ENCODE measurements at regions not wholly inside any gene's neighbourhood (a gene's known extent, or its start where the extent isn't known, plus 50 kb on each side); places are given as distances from the start of the nearest gene placed in this dataset.

GRCh38 chr7:142554560-142555532, 194.4 kb upstream of the PRSS1 start:
- H3K27ac ChIP-seq = no peak overlapping the region
- no peaks in the 10 kb centered on the region for H3K27me3 ChIP-seq
- DNase-seq = peak; percentile 48
- H3K9me3 ChIP-seq = no peaks in the 10 kb centered on the region
- H3K4me3 ChIP-seq = no peak overlapping the region
- 59 to 60% methylated on average over 10 of the region's 10 CpGs for WGBS, 2 donors
- no peaks in the 10 kb centered on the region for H3K4me1 ChIP-seq
- TF ChIP-seq CTCF (IDR thresholded peaks at IDR 0.05) = no peak
- no peak for TF ChIP-seq POLR2A (IDR thresholded peaks at IDR 0.05)
- intact Hi-C loops (cut with DNase I; ENCODE audit: low total_unique reads) = no loop called here
- H3K36me3 ChIP-seq (ENCODE audit: low read depth, missing control alignments) = no peaks in the 10 kb centered on the region

- Histone ChIP-seq H3K9me3 (no peaks in the 10 kb centered on the region), H3K36me3 (ENCODE audit: low read depth, missing control alignments) (no peaks in the 10 kb centered on the region), H3K27me3 (no peaks in the 10 kb centered on the region), H3K27ac (no peak overlapping the region), H3K4me1 (no peaks in the 10 kb centered on the region), H3K4me3 (no peak overlapping the region)
- 88 to 96% methylated on average over 2 of the region's 2 CpGs for WGBS, 2 donors
- intact Hi-C loops (cut with DNase I; ENCODE audit: low total_unique reads) = no loop called here
- TF ChIP-seq POLR2A (IDR thresholded peaks at IDR 0.05) = no peak
- no peak for TF ChIP-seq CTCF (IDR thresholded peaks at IDR 0.05)
- no peak for DNase-seq
Observed at GRCh38 chr7:142553216-142553615, 196.1 kb upstream of the PRSS1 start.

GRCh38 chr7:142548978-142549377, 200.3 kb upstream of the PRSS1 start:
- H3K27me3 ChIP-seq = no peaks in the 10 kb centered on the region
- DNase-seq = no peak
- TF ChIP-seq POLR2A (IDR thresholded peaks at IDR 0.05) (no peak), CTCF (IDR thresholded peaks at IDR 0.05) (no peak)
- 80 to 100% methylated on average over 1 of the region's 1 CpG for WGBS, 2 donors
- no peak overlapping the region for H3K27ac ChIP-seq
- no peak overlapping the region for H3K4me3 ChIP-seq
- H3K36me3 ChIP-seq (ENCODE audit: low read depth, missing control alignments) = no peaks in the 10 kb centered on the region
- no peaks in the 10 kb centered on the region for H3K4me1 ChIP-seq
- H3K9me3 ChIP-seq = no peaks in the 10 kb centered on the region
- intact Hi-C loops (cut with DNase I; ENCODE audit: low total_unique reads) = no loop called here

GRCh38 chr7:142546452-142546851, 202.8 kb upstream of the PRSS1 start:
- no peaks in the 10 kb centered on the region for H3K27me3 ChIP-seq
- no peaks in the 10 kb centered on the region for H3K4me1 ChIP-seq
- intact Hi-C loops (cut with DNase I; ENCODE audit: low total_unique reads) = no loop called here
- no peaks in the 10 kb centered on the region for H3K36me3 ChIP-seq (ENCODE audit: low read depth, missing control alignments)
- 69 to 82% methylated on average over 3 to 4 of the region's 4 CpGs for WGBS, 2 donors
- TF ChIP-seq POLR2A (IDR thresholded peaks at IDR 0.05) = no peak
- TF ChIP-seq CTCF (IDR thresholded peaks at IDR 0.05) = no peak
- no peaks in the 10 kb centered on the region for H3K9me3 ChIP-seq
- H3K27ac ChIP-seq = no peak overlapping the region
- no peak overlapping the region for H3K4me3 ChIP-seq
- DNase-seq = no peak

- intact Hi-C loops (cut with DNase I; ENCODE audit: low total_unique reads) = no loop called here
- 76 to 86% methylated on average over 2 of the region's 2 CpGs for WGBS, 2 donors
- Histone ChIP-seq H3K36me3 (ENCODE audit: low read depth, missing control alignments) (no peaks in the 10 kb centered on the region), H3K4me3 (no peak overlapping the region), H3K27me3 (no peaks in the 10 kb centered on the region), H3K4me1 (no peaks in the 10 kb centered on the region), H3K27ac (no peak overlapping the region), H3K9me3 (no peaks in the 10 kb centered on the region)
- no peak for DNase-seq
- no peak for TF ChIP-seq POLR2A (IDR thresholded peaks at IDR 0.05)
- no peak for TF ChIP-seq CTCF (IDR thresholded peaks at IDR 0.05)
Observed at GRCh38 chr7:142542942-142543341, 206.3 kb upstream of the PRSS1 start.

Measured in testis (tissue), 2 donors.